ENCODE measurements at regions not wholly inside any gene's neighbourhood (a gene's known extent, or its start where the extent isn't known, plus 50 kb on each side); places are given as distances from the start of the nearest gene placed in this dataset.
A peak's percentile ranks its signal among the peaks of the same experiment; 100 is the strongest.

GRCh38 chrX:10854594-10854993, 234.2 kb upstream of the MID1 start:
- DNase-seq = no peak
- TF ChIP-seq CTCF (IDR thresholded peaks at IDR 0.05) = no peak
- no peak overlapping the region for H3K27ac ChIP-seq

GRCh38 chrX:10855845-10856244, 235.5 kb upstream of the MID1 start:
- H3K9me3 ChIP-seq = no peaks in the 10 kb centered on the region
- peak overlapping the region in 1 of 2 donors; percentile 39 for H3K27ac ChIP-seq
- DNase-seq = no peak
- no peaks in the 10 kb centered on the region for H3K27me3 ChIP-seq
- H3K4me1 ChIP-seq = peaks cover 0 to 36% (median 6%) of the 10 kb centered on the region in 4 donors
- intact Hi-C loops (cut with DNase I; ENCODE audit: low total_unique reads) = no loop called here
- H3K4me3 ChIP-seq = no peak overlapping the region
- no peak for TF ChIP-seq CTCF (IDR thresholded peaks at IDR 0.05)
- H3K36me3 ChIP-seq = no peaks in the 10 kb centered on the region

More at GRCh38 chrX:10854594-10854993, 234.2 kb upstream of the MID1 start:
- intact Hi-C loops (cut with DNase I; ENCODE audit: low total_unique reads) = no loop called here
- Histone ChIP-seq H3K4me3 (no peak overlapping the region), H3K27me3 (no peaks in the 10 kb centered on the region), H3K9me3 (no peaks in the 10 kb centered on the region), H3K4me1 (peaks cover 0 to 36% (median 6%) of the 10 kb centered on the region in 4 donors), H3K36me3 (no peaks in the 10 kb centered on the region)

DNA sequence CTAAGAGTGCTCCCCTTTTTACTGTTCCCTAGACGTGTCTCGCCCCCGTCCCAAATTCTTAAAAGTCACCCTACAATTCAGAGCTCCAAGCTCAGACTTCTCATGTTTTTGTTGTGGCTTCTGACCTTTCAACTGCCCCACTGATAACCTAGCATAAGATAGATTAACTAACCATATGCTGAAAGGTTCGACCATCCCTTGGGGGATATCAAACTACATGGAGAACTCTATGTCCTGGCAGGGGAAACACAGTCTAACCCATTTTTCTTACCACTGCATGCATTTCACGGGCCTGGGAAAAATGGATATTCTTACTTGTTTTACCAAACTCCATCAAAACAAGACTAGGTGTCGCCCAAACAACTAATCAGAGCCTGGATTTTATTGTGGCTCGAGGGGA, 236.4 kb upstream of the MID1 start:
- TF ChIP-seq CTCF (IDR thresholded peaks at IDR 0.05) = no peak
- H3K27ac ChIP-seq = peak overlapping the region in 1 of 2 donors; percentile 39

DNA sequence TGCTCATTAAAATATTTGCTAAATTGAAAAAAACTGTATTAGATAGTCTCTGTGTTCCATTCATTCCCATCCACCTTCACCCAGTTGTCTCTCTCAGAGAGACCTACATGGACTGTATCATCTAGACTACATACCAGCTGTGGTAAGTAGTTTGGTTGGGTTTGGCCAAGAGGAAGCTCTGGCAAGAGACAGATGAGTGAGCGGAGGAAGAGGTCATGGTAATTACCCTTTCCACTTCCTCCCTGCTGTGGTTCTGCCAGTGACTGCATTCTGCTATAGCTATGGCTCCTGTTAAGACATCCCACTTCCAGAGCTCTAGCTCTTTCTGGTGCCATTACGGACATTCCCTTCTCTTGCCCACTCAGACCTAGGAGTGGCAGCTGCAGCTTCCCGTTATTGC, 239.0 kb upstream of the MID1 start:
- H3K27me3 ChIP-seq = no peaks in the 10 kb centered on the region
- no peak for TF ChIP-seq CTCF (IDR thresholded peaks at IDR 0.05)
- H3K27ac ChIP-seq = no peak overlapping the region
- DNase-seq = no peak
- H3K36me3 ChIP-seq = no peaks in the 10 kb centered on the region
- no peaks in the 10 kb centered on the region for H3K9me3 ChIP-seq
- intact Hi-C loops (cut with DNase I; ENCODE audit: low total_unique reads) = no loop called here
- peaks cover 0 to 28% (median 5%) of the 10 kb centered on the region in 4 donors for H3K4me1 ChIP-seq
- no peak overlapping the region for H3K4me3 ChIP-seq

More for the DNA sequence above, 236.4 kb upstream of the MID1 start:
- Histone ChIP-seq H3K4me1 (peaks cover 0 to 36% (median 6%) of the 10 kb centered on the region in 4 donors), H3K9me3 (no peaks in the 10 kb centered on the region), H3K4me3 (no peak overlapping the region), H3K27me3 (no peaks in the 10 kb centered on the region), H3K36me3 (no peaks in the 10 kb centered on the region)
- intact Hi-C loops (cut with DNase I; ENCODE audit: low total_unique reads) = no loop called here
- DNase-seq = no peak

DNA sequence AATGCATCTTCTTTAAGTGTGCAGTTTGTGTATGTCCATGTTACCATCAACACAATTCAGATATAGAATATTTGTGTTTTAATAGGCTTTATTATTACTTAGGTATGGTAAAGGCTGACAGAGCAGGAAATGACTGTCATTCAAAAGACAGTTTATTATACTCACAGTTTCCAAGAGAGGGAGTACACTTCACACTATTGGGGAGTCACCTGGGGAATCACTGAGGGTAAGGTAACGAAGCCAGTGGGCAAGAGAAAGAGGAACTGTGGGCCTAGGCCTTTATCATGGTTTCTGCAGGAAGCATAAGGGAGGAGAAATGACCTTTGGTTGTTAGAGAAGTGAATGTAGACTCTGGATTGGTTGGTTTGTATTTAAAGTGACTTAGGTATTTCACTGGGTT, 235.1 kb upstream of the HCCS start:
- H3K9me3 ChIP-seq = peaks cover 0 to 4% (median 0%) of the 10 kb centered on the region in 3 donors
- H3K4me3 ChIP-seq = no peak overlapping the region
- no peak for DNase-seq
- no peak for TF ChIP-seq CTCF (IDR thresholded peaks at IDR 0.05)
- intact Hi-C loops (cut with DNase I; ENCODE audit: low total_unique reads) = no loop called here
- no peaks in the 10 kb centered on the region for H3K4me1 ChIP-seq
- H3K36me3 ChIP-seq = no peaks in the 10 kb centered on the region
- no peaks in the 10 kb centered on the region for H3K27me3 ChIP-seq
- H3K27ac ChIP-seq = no peak overlapping the region

DNA sequence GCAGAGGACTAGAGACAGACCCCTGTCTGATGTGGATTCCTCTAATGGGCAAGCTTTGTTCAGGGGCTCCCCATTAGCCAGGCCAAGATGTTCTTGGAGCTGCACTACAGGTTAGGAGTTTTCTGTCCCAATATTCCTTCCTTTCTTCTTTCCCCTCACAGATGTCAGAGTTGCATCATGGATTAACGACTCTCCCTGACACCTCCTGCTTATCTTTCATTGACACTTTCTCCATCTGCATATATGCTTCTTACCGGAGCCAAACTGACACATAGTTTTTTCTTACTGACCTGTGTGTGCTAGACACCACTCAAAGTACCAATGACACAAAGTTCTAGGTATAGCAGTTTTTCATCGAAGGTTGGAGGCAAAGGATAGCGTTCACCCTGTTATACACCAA, 228.6 kb upstream of the HCCS start:
- TF ChIP-seq CTCF (IDR thresholded peaks at IDR 0.05) = no peak
- no peak for DNase-seq

More for the DNA sequence above, 228.6 kb upstream of the HCCS start:
- no peak overlapping the region for H3K27ac ChIP-seq
- no peaks in the 10 kb centered on the region for H3K4me1 ChIP-seq
- no peaks in the 10 kb centered on the region for H3K27me3 ChIP-seq
- H3K4me3 ChIP-seq = no peak overlapping the region
- H3K36me3 ChIP-seq = no peaks in the 10 kb centered on the region
- H3K9me3 ChIP-seq = no peaks in the 10 kb centered on the region
- intact Hi-C loops (cut with DNase I; ENCODE audit: low total_unique reads) = no loop called here

Measured in tibial artery (tissue), 4 donors.